K562 (cell line): ENCODE measurements at regions not wholly inside any gene's neighbourhood (a gene's known extent, or its start where the extent isn't known, plus 50 kb on each side); places are given as distances from the start of the nearest gene placed in this dataset.

ENCODE experiments used
- CBFA2T2 ChIP-seq: fragments of 450-650 bp; conservative IDR thresholded peaks from 2 replicates; pipeline ENCODE4 v1.6.1; 2017; ENCODE audit warnings: mild to moderate bottlenecking
- NFATC3 ChIP-seq: fragments of 450-650 bp; IDR thresholded peaks from 2 replicates; pipeline ENCODE4 v1.6.1; 2017; ENCODE audit warnings: mild to moderate bottlenecking
- PPARD ChIP-seq: fragments of 250-450 bp; sonication (Bioruptor Pico); IDR thresholded peaks from 2 replicates; pipeline ENCODE4 v1.8.0; 2022; ENCODE audit warnings: inconsistent platforms, mild to moderate bottlenecking, moderate library complexity
- RBM17 ChIP-seq: fragments of 200-400 bp; formaldehyde crosslinking; IDR thresholded peaks from 2 replicates; pipeline ENCODE4 v1.6.1; 2017; ENCODE audit warnings: low read depth, mild to moderate bottlenecking, low read length, borderline replicate concordance
- TGIF2 ChIP-seq: sonication (generic); formaldehyde crosslinking; IDR thresholded peaks from 2 replicates; pipeline ENCODE4 v1.8.1; 2022; ENCODE audit warnings: mild to moderate bottlenecking, missing genetic modification reagents, moderate library complexity
- ZNF551 ChIP-seq: fragments of 250-450 bp; sonication (Bioruptor Pico); IDR thresholded peaks from 2 replicates; pipeline ENCODE4 v1.5.0; 2021; ENCODE audit warnings: mild to moderate bottlenecking, moderate library complexity
- ZNF76 ChIP-seq: fragments of 250-450 bp; sonication (Bioruptor Pico); IDR thresholded peaks from 2 replicates; pipeline ENCODE4 v1.4.0; 2020; ENCODE audit warnings: mild to moderate bottlenecking, moderate library complexity, borderline replicate concordance
- TF ChIP-seq, protein P1 (sequence below): sonication (generic); formaldehyde crosslinking; IDR thresholded peaks from 2 replicates; pipeline ENCODE4 v1.8.0; 2023; ENCODE audit warnings: missing genetic modification reagents, mild to moderate bottlenecking, borderline replicate concordance

DNA sequence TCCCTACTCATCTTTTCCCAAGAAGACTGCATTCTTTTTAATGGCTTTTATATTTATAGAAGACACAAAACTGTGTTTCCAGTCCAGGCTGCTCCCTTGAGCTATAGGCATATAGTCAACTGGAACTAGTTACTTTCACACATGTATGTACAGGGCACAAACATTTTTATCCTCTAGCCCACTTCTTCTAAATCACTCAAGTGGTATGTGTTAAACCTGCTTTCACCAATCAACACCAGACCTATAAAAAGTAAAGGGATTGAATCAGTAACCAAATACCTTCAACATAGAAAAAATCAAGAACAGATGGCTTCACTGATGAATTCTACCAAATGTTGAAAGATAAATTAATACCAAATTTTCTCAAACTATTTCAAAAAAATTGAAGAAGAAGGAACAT, 584.2 kb upstream of the SLITRK1 start (continued):
- TF ChIP-seq, protein P1, sequence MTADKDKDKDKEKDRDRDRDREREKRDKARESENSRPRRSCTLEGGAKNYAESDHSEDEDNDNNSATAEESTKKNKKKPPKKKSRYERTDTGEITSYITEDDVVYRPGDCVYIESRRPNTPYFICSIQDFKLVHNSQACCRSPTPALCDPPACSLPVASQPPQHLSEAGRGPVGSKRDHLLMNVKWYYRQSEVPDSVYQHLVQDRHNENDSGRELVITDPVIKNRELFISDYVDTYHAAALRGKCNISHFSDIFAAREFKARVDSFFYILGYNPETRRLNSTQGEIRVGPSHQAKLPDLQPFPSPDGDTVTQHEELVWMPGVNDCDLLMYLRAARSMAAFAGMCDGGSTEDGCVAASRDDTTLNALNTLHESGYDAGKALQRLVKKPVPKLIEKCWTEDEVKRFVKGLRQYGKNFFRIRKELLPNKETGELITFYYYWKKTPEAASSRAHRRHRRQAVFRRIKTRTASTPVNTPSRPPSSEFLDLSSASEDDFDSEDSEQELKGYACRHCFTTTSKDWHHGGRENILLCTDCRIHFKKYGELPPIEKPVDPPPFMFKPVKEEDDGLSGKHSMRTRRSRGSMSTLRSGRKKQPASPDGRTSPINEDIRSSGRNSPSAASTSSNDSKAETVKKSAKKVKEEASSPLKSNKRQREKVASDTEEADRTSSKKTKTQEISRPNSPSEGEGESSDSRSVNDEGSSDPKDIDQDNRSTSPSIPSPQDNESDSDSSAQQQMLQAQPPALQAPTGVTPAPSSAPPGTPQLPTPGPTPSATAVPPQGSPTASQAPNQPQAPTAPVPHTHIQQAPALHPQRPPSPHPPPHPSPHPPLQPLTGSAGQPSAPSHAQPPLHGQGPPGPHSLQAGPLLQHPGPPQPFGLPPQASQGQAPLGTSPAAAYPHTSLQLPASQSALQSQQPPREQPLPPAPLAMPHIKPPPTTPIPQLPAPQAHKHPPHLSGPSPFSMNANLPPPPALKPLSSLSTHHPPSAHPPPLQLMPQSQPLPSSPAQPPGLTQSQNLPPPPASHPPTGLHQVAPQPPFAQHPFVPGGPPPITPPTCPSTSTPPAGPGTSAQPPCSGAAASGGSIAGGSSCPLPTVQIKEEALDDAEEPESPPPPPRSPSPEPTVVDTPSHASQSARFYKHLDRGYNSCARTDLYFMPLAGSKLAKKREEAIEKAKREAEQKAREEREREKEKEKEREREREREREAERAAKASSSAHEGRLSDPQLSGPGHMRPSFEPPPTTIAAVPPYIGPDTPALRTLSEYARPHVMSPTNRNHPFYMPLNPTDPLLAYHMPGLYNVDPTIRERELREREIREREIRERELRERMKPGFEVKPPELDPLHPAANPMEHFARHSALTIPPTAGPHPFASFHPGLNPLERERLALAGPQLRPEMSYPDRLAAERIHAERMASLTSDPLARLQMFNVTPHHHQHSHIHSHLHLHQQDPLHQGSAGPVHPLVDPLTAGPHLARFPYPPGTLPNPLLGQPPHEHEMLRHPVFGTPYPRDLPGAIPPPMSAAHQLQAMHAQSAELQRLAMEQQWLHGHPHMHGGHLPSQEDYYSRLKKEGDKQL (CRISPR knock-in tag) = no peak
- TF ChIP-seq ZNF551 (CRISPR knock-in tag) = no peak
- TF ChIP-seq ZNF76 (CRISPR knock-in tag) = no peak
- no peak for TF ChIP-seq NFATC3
- TF ChIP-seq CBFA2T2 = no peak
- no peak for TF ChIP-seq PPARD (CRISPR knock-in tag)
- TF ChIP-seq RBM17 = no peak
- no peak for TF ChIP-seq TGIF2 (CRISPR knock-in tag)
